ENCODE measurements at regions not wholly inside any gene's neighbourhood (a gene's known extent, or its start where the extent isn't known, plus 50 kb on each side); places are given as distances from the start of the nearest gene placed in this dataset.

DNA sequence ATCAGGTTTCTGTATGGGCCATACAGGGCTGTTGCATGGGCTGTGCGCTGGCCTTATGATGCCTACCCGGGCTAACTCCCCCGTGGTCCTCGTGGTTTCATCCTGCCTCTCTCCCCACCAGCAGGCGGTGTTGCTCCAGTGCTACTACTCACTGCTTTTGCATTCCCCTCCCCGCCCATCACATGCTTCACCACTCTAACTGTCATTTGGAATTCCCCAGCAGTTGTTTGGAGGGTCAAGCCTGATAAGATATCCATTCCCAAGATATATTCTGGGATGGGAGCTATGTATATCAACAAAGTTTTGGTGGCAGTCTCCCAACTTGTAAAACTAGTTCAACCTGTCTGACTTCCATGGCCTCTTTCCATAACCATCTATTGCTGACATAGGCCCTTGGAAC is 233.2 kb upstream of the SOX4 start:
- TF ChIP-seq CTCF (IDR thresholded peaks at IDR 0.05) (peak in 2 of 6 experiments; percentile 8 to 9), POLR2A (IDR thresholded peaks at IDR 0.05) (no peak)

Measured in Peyer's patch (tissue), 4 donors.